DND-41 (cell line): ENCODE measurements at regions not wholly inside any gene's neighbourhood (a gene's known extent, or its start where the extent isn't known, plus 50 kb on each side); places are given as distances from the start of the nearest gene placed in this dataset.
A peak's percentile ranks its signal among the peaks of the same experiment; 100 is the strongest.

ENCODE experiments used
- ATAC-seq: fragments of 200-7000 bp; cut with Tn5 transposase; 3 replicates; pipeline ENCODE4 v1.9.1; 2021; ENCODE audit warnings: low read depth; ENCODE audit not compliant: insufficient read depth
- DNase-seq: peaks from one replicate; pipeline ENCODE4 v3.0.0-alpha.2; 2020
- H2AFZ ChIP-seq: 2 replicates; pipeline ENCODE4 v1.6.0; 2012; ENCODE audit warnings: low read depth, low read length
- H3K27ac ChIP-seq: 2 replicates; pipeline ENCODE4 v1.5.1; 2012; ENCODE audit warnings: low read length, inconsistent platforms
- H3K27me3 ChIP-seq: fragments of 200-600 bp; sonication (generic); 2 replicates; pipeline ENCODE4 v1.6.0; 2012; ENCODE audit warnings: low read length, mild to moderate bottlenecking, inconsistent platforms; ENCODE audit not compliant: insufficient read depth, poor library complexity
- H3K36me3 ChIP-seq: 2 replicates; pipeline ENCODE4 v1.5.1; 2012; ENCODE audit warnings: low read length, inconsistent platforms; ENCODE audit not compliant: insufficient read depth
- H3K4me1 ChIP-seq: 2 replicates; pipeline ENCODE4 v1.5.1; 2012; ENCODE audit warnings: mild to moderate bottlenecking, low read length; ENCODE audit not compliant: insufficient read depth
- H3K4me2 ChIP-seq: 2 replicates; pipeline ENCODE4 v1.6.0; 2012; ENCODE audit warnings: mild to moderate bottlenecking, moderate library complexity, low read length, inconsistent platforms; ENCODE audit not compliant: insufficient read depth
- H3K4me3 ChIP-seq, 2 experiments: fragments of 200-600 bp in 1 of 2; shearing (Covaris generic) in 1 of 2; 2 replicates each; pipeline ENCODE4 v1.5.1; 2012 to 2016; ENCODE audit warnings: inconsistent platforms in 2 of 2, low read length in 2 of 2, mild to moderate bottlenecking in 2 of 2, low read depth in 1 of 2, moderate library complexity in 1 of 2
- H3K79me2 ChIP-seq: 2 replicates; pipeline ENCODE4 v1.6.0; 2012; ENCODE audit warnings: low read length, inconsistent platforms; ENCODE audit not compliant: insufficient read depth
- H3K9ac ChIP-seq: 2 replicates; pipeline ENCODE4 v1.6.0; 2012; ENCODE audit warnings: low read depth, mild to moderate bottlenecking, inconsistent platforms, low read length, moderate library complexity
- H3K9me3 ChIP-seq: 2 replicates; pipeline ENCODE4 v1.5.1; 2012; ENCODE audit warnings: low read length, moderate library complexity, mild to moderate bottlenecking, inconsistent platforms; ENCODE audit not compliant: insufficient read depth, severe bottlenecking
- H4K20me1 ChIP-seq: 2 replicates; pipeline ENCODE4 v1.6.0; 2012; ENCODE audit warnings: low read length; ENCODE audit not compliant: insufficient read depth
- EZH2 ChIP-seq: IDR thresholded peaks from 3 replicates; pipeline ENCODE4 v1.6.1; 2012; ENCODE audit warnings: borderline replicate concordance, low read depth, mild to moderate bottlenecking, moderate library complexity, low read length, inconsistent platforms; ENCODE audit not compliant: severe bottlenecking
- TF ChIP-seq, protein P1 (sequence below): IDR thresholded peaks from 2 replicates; pipeline ENCODE4 v1.5.1; 2012; ENCODE audit warnings: borderline replicate concordance, low read length, moderate library complexity, mild to moderate bottlenecking; ENCODE audit not compliant: poor library complexity, severe bottlenecking; ENCODE audit errors: extremely low read depth

DNA sequence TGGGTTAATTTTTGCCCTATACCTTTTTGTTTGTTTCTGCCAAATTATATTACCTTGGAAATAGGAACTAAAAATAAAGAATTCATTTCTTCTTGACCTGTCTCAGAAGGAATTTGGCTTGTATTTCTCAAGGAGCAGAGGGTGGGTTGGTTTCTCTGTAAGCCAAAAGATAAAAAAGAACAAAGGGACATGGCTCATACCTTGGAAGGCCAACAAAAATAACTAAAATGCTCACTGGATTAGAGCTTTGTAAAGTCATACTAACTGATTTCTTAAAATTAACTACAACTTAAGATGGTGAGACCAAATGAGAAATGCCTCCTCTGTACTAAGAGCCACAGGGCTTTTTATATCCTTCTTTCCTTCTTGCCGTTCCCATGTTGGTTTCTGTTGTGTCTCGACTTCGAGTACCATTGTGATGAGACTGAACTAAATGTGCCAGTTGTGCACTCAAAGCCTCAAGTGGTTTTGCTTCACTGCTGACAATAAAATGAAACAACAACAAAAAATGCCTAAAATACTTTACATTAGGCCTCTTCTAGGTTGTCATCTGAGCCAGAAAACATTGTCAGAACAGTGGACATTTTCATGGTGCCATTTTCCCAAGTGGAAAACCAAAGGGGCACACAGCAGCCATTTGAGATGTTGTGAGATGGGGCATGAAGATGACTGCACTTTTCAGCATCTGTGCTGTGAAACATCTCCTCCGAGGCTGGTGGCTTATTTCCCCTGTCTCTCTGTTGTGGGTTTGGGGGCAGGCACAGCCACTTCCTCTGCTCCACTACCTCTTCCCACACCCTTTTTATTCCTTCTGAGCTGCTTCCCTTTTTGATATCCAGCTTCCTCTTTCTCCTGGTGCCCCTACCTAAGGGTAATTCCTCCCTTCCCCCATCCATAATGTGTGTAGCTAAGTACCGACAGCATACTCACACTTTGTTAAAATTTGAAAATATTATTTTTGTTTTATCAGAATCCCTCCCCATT lies 51.8 kb upstream of the AGR3 start:
- DNase-seq (peak; percentile 82), ATAC-seq (peak; percentile 99)
- Histone ChIP-seq H3K4me2 (peak overlapping the region; percentile 13), H4K20me1 (no peaks in the 10 kb centered on the region), H3K27ac (peak overlapping the region; percentile 7), H3K9me3 (no peaks in the 10 kb centered on the region), H3K27me3 (no peaks in the 10 kb centered on the region), H3K9ac (no peak overlapping the region), H3K4me1 (peaks cover 16% of the 10 kb centered on the region), H3K36me3 (no peaks in the 10 kb centered on the region), H3K4me3 (no peak overlapping the region), H3K79me2 (no peaks in the 10 kb centered on the region), H2AFZ (peak overlapping the region; percentile 60)
- TF ChIP-seq EZH2 = no peak
- TF ChIP-seq, protein P1, sequence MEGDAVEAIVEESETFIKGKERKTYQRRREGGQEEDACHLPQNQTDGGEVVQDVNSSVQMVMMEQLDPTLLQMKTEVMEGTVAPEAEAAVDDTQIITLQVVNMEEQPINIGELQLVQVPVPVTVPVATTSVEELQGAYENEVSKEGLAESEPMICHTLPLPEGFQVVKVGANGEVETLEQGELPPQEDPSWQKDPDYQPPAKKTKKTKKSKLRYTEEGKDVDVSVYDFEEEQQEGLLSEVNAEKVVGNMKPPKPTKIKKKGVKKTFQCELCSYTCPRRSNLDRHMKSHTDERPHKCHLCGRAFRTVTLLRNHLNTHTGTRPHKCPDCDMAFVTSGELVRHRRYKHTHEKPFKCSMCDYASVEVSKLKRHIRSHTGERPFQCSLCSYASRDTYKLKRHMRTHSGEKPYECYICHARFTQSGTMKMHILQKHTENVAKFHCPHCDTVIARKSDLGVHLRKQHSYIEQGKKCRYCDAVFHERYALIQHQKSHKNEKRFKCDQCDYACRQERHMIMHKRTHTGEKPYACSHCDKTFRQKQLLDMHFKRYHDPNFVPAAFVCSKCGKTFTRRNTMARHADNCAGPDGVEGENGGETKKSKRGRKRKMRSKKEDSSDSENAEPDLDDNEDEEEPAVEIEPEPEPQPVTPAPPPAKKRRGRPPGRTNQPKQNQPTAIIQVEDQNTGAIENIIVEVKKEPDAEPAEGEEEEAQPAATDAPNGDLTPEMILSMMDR = no peak

DNA sequence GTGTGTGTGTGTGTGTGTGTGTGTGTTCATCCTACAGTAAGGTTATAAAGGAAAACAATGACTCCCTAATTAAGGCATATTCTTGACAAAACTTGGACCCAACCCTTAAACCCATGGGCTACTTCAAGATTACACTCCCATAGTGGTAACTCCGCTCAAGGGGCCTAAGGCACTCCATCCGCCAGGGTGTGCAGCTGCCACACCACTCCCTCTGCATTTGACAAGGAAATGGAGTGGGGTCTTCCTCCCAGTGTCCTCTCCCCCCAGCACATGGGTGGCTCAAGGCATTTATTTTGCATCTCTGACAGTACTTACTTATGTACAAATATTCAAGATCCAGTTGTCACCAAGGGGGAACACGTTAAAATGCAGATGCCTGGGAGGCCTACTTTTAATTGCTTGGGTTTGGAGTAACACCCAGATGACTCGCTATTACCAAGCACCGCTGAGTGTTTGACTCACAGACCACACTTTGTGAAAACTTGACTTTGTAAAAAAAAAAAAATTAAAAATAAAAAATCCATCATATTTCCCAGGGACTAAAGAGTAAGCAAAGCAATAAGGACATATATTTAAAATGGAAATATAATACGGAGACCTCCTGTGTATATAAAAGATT lies 53.0 kb upstream of the AGR3 start:
- no peak for DNase-seq
- Histone ChIP-seq H3K36me3 (no peaks in the 10 kb centered on the region), H3K4me3 (no peak overlapping the region), H3K4me1 (peaks cover 16% of the 10 kb centered on the region), H3K79me2 (no peaks in the 10 kb centered on the region), H3K4me2 (no peak overlapping the region), H3K27me3 (no peaks in the 10 kb centered on the region), H2AFZ (no peak overlapping the region), H3K27ac (no peak overlapping the region), H4K20me1 (no peaks in the 10 kb centered on the region), H3K9ac (no peak overlapping the region), H3K9me3 (no peaks in the 10 kb centered on the region)
- ATAC-seq = no peak
- TF ChIP-seq, protein P1 = no peak

DNA sequence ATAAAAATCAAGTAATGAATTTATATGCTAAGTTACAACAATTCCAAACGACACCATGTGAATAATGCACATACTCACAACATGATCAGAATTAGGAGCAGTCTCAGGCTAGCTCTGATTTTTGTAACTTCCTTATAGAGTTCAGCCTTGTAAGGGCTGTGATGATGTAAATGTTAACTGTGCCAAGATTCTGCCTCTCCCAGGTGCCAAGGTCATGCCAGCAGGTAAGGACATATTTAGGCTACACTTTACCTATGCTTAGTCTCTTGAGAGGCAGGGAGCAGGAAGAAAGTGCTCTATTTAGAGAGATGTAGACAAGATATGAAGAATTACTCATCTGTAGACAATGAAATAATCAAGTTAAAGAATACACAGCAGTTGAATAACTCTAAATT lies 53.6 kb upstream of the AGR3 start:
- Histone ChIP-seq H3K27me3 (no peaks in the 10 kb centered on the region), H3K79me2 (no peaks in the 10 kb centered on the region), H3K27ac (no peak overlapping the region), H3K9ac (no peak overlapping the region), H3K9me3 (no peaks in the 10 kb centered on the region), H2AFZ (no peak overlapping the region), H4K20me1 (no peaks in the 10 kb centered on the region), H3K4me1 (peaks cover 16% of the 10 kb centered on the region), H3K4me3 (no peak overlapping the region), H3K4me2 (no peak overlapping the region), H3K36me3 (no peaks in the 10 kb centered on the region)
- no peak for TF ChIP-seq EZH2
- TF ChIP-seq, protein P1 = no peak
- DNase-seq = no peak
- no peak for ATAC-seq
